HG03097 (cell line): ENCODE measurements at regions not wholly inside any gene's neighbourhood (a gene's known extent, or its start where the extent isn't known, plus 50 kb on each side); places are given as distances from the start of the nearest gene placed in this dataset.
"Not testable (repeated sequence)": the region's sequence is repeated elsewhere in the genome, so short reads cannot be mapped to it uniquely, and the experiment has no call there.

Experiments
- ATAC-seq: cut with Tn5 transposase; IDR thresholded peaks from one replicate; pipeline ENCODE4 v1.9.1; 2021; ENCODE audit not compliant: unreplicated experiment, low FRiP score

- no peak for ATAC-seq
Observed at GRCh38 chr10:43923328-43923727, 274.6 kb upstream of the ZNF32 start.

- no peak for ATAC-seq
Observed at GRCh38 chr10:43922335-43923280, 273.9 kb upstream of the ZNF32 start.

GRCh38 chr10:43921881-43922280 lies 273.2 kb upstream of the ZNF32 start:
- no peak for ATAC-seq

- ATAC-seq, result no peak
Observed at GRCh38 chr10:43921478-43921877, 272.8 kb upstream of the ZNF32 start.

GRCh38 chr10:43920236-43920758 lies 271.6 kb upstream of the ZNF32 start:
- ATAC-seq, result not testable (repeated sequence)

- no peak for ATAC-seq
Observed at GRCh38 chr10:43913676-43914235, 265.1 kb upstream of the ZNF32 start.

- no peak for ATAC-seq
Observed at GRCh38 chr10:43912469-43912868, 263.8 kb upstream of the ZNF32 start.

GRCh38 chr10:43906490-43906889 lies 257.8 kb upstream of the ZNF32 start:
- ATAC-seq, result no peak

- ATAC-seq, result no peak
Observed at GRCh38 chr10:43905512-43906236, 257.0 kb upstream of the ZNF32 start.

GRCh38 chr10:43904844-43905243 lies 256.2 kb upstream of the ZNF32 start:
- ATAC-seq, result no peak

GRCh38 chr10:43904301-43904700 lies 255.6 kb upstream of the ZNF32 start:
- ATAC-seq, result no peak

GRCh38 chr10:43903451-43903850 lies 254.8 kb upstream of the ZNF32 start:
- ATAC-seq, result no peak

GRCh38 chr10:43902842-43903241 lies 254.2 kb upstream of the ZNF32 start:
- no peak for ATAC-seq

GRCh38 chr10:43901744-43902504 lies 253.2 kb upstream of the ZNF32 start:
- ATAC-seq, result no peak

GRCh38 chr10:43901302-43901701 lies 252.6 kb upstream of the ZNF32 start:
- no peak for ATAC-seq

- ATAC-seq, result no peak
Observed at GRCh38 chr10:43900571-43900970, 251.9 kb upstream of the ZNF32 start.

GRCh38 chr10:43899224-43899959 lies 250.7 kb upstream of the ZNF32 start:
- ATAC-seq, result no peak

GRCh38 chr10:43898592-43898991 lies 249.9 kb upstream of the ZNF32 start:
- no peak for ATAC-seq

GRCh38 chr10:43897765-43898419 lies 249.2 kb upstream of the ZNF32 start:
- ATAC-seq, result no peak
